MV-4-11 (cell line): ENCODE measurements at regions not wholly inside any gene's neighbourhood (a gene's known extent, or its start where the extent isn't known, plus 50 kb on each side); places are given as distances from the start of the nearest gene placed in this dataset.

Experiments
- DNase-seq: peaks from one replicate; lab custom pipeline; 2025; lab: John Stamatoyannopoulos, UW

DNA sequence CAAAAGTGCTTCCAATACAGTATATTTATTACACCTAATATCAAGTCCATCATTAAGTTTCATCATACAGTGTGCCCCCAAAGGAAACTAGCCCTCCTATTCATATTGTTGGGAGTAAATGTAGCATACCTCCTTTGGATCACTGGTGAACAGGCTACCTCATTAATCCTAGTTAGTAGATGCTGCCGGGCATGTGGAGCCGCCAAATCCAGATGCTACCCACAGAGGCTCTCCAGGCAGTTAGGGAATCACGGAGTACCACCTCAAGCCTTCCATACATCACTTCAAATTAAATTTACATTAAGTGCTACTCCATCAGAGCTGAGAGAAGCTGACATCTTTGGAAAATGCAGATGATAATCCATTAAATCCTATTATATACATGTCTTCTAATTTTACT lies 121.7 kb upstream of the FOXD3 start:
- DNase-seq, result no peak

DNA sequence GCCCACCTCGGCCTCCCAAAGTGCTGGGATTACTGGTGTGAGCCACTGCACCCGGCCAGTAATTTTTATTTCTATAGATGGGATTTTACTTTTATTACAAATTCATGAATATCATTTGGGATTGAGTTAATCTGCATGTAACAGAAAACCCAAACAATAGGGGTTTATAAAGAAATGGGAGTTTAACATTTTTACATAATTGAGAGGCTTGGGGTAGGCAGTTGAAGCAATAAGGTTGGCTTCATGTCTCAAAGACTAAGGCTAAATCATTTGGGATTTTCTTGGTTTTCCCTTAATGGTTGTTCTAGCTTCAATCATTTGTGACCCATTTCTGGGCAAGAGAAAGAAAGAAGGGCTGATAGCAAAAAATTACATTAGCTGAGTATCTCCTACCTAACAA lies 118.7 kb upstream of the FOXD3 start:
- no peak for DNase-seq

DNA sequence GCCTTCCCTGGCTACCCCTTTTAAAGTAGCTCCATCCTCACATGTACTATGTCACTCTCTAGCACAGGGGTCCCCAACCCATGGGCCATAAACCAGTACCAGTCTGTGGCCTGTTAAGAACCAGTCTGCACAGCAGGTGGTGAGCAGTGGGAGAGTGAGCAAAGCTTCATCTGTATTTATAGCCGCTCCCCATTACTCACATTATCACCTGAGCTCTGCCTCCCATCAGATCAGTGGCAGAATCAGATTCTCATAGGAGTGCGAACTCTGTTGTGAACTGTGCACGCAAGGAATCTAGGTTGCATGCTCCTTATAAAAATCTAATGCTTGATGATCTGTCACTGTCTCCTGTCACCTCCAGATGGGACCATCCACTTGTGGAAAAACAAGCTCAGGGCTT lies 116.6 kb upstream of the FOXD3 start:
- no peak for DNase-seq

DNA sequence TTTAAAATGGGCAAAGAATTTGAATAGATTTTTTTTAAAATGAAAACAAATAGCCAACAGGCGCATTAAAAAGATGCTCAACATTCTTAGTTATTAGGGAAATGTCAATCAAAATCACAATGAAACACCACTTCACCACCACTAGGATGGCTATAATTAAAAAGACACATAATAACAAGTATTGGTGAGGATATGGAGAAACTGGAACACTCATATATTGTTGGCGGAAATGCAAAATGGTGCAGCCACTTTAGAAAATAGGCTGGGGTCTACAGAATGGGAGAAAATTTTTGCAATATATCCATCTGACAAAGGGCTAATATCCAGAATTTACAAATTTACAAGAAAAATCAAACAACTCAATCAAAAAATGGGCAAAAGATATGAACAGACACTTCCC lies 107.8 kb upstream of the FOXD3 start:
- no peak for DNase-seq

DNA sequence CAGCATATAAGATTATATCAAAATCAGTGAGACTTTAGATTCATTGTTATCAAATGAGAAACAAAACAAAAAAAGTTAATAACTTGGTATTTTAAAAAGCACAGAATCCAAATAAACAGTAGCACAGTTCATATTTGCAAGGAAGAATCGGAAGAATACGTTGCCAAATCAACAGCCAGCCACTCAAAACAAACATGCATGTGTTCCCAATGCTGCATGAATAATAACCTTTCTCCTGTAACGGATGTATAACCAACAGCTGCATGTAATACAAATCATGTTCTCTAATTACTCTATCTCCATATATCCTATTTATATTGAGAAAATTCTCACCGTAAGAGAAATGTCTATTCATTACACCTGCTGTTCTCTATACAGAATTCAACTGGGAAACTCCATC lies 98.9 kb upstream of the FOXD3 start:
- no peak for DNase-seq

DNA sequence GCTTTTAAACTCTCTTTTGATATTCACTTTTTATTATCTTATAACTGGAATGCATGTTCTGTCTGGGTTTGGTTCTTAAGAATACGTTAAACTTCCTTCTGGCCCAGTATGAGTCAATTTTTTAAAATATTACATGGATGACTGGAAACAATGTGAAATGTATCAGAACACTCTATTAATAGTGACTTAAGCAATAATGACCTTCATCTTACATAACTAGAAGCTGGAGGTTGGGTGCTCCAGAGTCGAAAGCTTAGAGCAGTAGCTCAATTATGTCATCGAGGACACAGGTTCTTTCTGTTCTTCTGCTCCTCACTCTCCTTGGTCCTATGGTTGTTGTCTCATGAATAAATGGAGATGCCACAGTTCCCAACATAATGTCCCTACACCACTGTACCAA lies 91.6 kb upstream of the FOXD3 start:
- DNase-seq, result no peak

DNA sequence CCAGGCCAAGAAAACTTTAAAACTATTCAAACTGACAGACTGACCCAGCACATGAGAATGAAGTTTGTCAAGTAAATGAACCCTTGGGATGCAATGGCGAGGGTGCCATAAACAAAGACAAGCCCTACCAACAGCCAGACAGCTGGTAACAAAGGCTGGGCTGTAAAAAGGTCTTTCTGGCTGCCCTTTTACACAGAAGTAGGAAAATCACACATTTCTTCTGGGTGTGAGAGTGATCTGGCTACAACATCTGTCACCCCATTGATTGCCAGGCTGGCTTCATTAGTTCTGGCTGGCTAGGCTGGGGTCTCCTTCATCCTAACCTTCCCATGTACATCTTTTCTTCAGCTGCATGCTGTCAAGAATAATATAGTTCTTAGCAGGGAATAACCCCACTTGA lies 83.6 kb upstream of the FOXD3 start:
- no peak for DNase-seq

DNA sequence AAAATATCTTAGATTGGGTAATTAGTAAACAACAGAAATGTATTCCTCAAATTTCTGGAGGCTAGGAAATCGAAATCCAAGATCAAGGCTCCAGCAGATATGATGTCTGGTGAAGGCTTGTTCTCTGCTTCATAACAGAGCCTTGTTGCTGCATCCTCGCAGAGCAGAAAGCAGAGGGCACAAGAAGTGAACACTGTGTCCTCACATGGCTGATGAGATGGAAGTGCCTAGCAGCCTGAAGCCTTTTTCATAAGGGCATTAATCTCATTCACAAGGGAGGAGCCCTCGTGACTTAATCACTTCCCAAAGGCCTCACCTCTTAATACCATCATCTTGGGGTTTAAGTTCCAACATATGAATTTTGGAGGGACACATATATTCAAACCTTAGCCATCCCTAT lies 77.2 kb upstream of the FOXD3 start:
- no peak for DNase-seq

DNA sequence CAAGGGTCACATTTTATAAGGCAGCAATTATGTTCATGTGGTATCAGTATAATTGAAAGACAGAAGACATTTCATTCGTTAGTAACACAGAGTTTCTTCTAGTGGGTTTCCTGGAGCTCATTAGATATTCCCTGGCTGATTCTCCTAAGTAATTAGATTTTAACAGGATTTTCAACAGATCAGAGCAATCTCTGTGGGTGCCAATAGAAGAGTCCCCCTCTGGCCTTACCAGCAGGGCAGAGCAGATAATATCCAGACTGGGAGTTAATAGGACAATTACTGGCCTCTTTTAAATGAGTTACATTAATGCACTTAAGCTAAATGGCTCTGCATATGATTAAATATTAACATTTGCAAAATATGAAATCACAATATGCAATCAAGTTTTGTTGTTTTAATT lies 74.2 kb upstream of the FOXD3 start:
- DNase-seq, result no peak

DNA sequence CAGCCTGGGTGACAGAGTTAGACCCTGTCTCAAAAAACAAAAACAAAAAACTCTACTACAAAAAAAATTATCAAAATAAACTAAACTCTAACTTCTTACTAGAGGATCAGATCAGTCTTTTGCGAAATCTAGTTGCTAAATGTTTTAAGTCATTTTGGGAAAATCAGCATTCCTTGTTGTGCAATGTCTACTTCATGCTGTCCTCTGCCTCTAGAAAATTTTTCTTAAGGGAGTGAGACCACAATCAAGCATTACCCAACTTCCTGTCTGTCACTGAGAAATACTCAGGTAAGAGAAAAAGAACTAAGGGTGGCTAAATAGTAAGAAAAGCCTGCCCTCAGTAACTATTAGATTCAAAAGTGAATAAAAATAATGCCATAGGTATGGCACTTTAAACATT lies 67.2 kb upstream of the FOXD3 start:
- DNase-seq, result peak; percentile 28

DNA sequence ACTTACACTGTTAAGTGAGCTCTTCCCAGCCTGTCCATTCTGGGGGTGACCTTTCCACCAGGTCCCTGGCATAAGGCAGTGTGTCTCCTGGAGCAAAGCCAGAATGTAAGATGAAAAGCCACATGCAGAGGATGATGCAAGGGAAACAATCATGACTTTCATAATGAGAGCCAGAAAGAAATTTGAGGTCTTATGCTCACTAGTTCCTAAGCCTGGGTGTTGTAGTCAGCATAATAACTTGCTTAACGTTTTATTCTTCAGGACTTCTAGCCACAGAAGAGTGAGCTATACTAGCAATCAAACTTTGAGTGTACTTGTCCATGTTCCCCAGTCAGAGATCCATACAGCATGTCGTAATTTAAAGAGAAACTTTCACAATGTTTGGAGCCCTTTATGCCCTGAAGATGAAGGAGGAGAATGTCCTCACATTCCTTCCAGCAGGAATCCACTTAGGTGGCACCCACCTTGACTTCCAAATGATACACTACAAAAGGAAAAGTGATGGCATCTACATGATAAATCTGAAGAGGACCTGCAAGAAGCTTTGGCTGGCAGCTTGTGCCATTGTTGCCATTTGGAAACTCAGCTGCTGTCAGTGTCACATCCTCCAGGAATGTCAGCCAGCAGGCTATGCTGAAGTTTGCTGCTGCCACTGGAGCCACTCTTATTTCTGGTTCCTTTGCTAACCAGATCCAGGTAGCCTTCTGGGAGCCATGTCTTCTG lies 60.5 kb upstream of the FOXD3 start:
- DNase-seq, result peak; percentile 83

DNA sequence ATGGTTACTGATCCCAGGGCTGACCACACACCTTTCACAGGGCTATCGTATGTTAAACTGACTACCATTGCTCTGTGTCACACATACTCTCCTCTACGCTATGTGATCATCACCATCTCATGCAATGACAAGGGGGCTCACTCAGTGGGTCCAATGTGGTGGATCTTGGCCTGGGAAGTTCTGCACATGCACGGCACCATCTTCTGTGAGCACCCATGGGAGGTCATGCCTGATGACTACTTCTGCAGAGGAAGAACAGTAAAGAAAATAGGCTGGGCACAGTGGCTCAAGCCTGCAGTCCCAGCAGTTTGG lies 60.0 kb upstream of the FOXD3 start:
- no peak for DNase-seq

DNA sequence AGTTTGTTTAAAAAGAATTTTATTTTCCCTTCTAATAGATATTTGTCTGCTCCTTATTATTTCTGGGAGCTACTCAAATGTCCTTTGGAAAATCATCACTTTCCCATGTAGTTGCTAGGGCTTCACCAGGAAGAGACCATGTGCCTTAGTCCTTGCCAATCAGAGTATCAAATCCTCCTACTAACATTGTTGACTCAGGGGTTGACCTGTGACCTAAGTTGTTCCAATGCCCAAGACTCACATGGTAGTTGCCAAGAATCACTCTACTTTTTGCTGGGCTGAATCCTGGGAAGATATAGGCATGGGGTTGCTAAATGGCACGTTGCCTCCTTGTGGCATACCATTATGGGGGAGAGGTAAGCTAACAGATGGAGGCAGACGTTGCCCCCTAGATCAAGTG lies 58.2 kb upstream of the FOXD3 start:
- DNase-seq, result no peak

DNA sequence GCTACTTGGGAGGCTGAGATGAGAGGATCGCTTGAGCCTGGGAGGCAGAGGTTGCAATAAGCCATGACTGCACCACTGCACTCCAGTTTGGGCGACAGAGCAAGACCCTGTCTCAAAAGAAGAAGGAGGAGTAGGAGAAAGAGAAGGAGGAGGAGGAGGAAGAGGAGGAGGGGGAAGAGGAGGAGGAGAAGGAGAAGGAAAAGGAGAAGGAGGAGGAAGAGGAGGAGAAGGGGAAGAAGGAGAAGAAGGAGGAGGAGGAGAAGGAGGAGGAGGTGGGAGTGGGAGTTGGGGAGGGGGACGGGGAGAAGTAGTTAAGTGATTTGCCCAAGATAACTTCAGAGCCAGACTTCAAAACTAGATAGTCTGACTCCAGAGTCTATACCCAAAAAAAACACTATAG lies 55.5 kb upstream of the FOXD3 start:
- DNase-seq, result no peak

DNA sequence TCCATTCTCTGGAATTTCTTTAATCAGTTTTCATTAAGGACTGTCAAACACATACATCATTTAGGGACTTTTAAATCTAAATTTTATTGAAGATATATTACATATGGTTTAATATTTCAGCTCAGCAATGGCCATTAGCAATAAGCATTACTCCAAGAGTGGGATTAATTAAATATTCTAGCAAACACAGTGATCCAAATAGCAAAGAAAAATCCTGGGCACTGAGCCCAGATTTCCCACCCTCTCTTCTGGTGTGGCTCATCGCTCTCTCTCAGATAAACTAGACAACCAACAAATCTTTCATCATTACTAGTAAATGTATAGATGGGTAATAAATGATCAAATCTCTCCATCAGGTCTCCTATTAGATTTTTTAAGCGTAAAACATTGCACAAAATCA lies 53.5 kb upstream of the FOXD3 start:
- no peak for DNase-seq

DNA sequence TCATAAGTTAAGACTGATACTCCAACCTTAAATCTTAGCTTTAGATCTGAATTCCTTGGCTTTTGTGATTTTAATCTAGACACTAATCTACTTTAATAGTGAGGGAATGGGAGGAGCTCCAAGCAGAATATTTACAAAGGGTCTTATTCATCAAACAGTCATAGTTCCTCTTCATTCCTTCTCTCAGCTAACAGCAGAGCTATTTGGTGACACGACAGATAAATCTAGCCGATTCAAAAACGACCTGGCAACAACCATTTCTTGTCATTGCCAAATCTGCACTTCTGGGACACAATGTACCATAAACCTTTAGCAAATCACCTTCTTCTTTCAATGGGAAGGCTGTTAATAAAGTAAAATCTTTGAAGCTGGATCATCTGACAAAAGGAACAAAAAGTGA lies 52.8 kb upstream of the FOXD3 start:
- DNase-seq, result no peak
